Frontal cortex (tissue), 3 donors: ENCODE measurements at regions not wholly inside any gene's neighbourhood (a gene's known extent, or its start where the extent isn't known, plus 50 kb on each side); places are given as distances from the start of the nearest gene placed in this dataset.
A peak's percentile ranks its signal among the peaks of the same experiment; 100 is the strongest.

Experiments used
- DNase-seq, 2 donors: peaks; one replicate each; pipeline ENCODE4 v3.0.0; 2012; ENCODE audit warnings: low spot score in 2 of 2
- FAIRE-seq: peaks from 2 replicates; lab custom pipeline; 2012; peaks lifted over from hg19 to GRCh38; lab: Jason Lieb, UNC
- donor health status: control.
- donor health status: control.
- donor health status: control.

GRCh38 chr21:31397515-31397926 is 53.5 kb upstream of the TIAM1 start:
- peak in 1 of 2 donors; percentile 17 for DNase-seq

GRCh38 chr21:31397030-31397429 is 53.0 kb upstream of the TIAM1 start:
- FAIRE-seq, result no peak
- no peak for DNase-seq

More at GRCh38 chr21:31397515-31397926, 53.5 kb upstream of the TIAM1 start:
- no peak for FAIRE-seq

DNA sequence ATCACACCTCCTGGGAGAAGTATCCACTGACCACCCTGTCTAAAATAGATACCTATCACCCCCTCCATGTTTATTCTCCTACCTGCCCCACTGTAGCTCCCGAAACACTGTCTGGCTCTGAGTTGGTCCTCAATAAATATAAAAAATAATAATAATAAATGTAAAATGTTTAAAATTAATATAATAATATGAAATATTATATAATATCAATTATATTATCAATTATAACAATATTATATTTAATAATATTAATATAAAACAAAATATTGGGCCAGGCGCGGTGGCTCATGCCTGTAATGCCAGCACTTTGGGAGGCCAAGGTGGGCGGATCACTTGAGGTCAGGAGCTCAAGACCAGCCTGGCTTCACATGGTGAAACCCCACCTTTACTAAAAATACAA is 52.3 kb upstream of the TIAM1 start:
- FAIRE-seq, result no peak

GRCh38 chr21:31395791-31396190 is 51.7 kb upstream of the TIAM1 start:
- FAIRE-seq (no peak), DNase-seq (no peak)

More for the DNA sequence above, 52.3 kb upstream of the TIAM1 start:
- DNase-seq, result no peak

DNA sequence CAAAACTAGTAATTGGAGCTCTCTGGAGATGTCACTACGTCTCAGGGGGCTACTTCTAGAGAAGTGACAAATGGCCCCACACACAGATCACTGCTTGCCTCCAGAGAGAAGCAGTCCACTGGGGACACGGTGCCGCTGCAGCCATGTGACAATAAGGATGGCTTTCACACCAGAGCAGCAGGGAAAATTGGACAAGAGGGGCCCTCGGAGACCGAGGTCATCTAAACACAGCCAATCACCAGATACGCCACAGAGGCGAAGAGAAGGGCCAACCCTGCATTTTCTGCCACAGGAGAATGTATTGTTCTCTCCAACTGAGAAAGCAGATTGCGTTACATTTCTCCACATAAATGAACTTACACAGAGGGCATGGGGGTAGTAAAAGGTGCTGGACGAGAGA is 51.2 kb upstream of the TIAM1 start:
- FAIRE-seq (no peak), DNase-seq (no peak)

GRCh38 chr21:31394309-31394708 is 50.2 kb upstream of the TIAM1 start:
- FAIRE-seq (no peak), DNase-seq (no peak)
